Liver (tissue), 3 donors: ENCODE measurements at regions not wholly inside any gene's neighbourhood (a gene's known extent, or its start where the extent isn't known, plus 50 kb on each side); places are given as distances from the start of the nearest gene placed in this dataset.

Experiments
- FOXA1 ChIP-seq: IDR thresholded peaks from 2 replicates; pipeline ENCODE4 v1.6.1; 2016; ENCODE audit warnings: antibody characterized with exemption
- JUND ChIP-seq, 2 donors: IDR thresholded peaks; 2 replicates each; pipeline ENCODE4 v1.6.1; 2016; ENCODE audit warnings: antibody characterized with exemption in 2 of 2
- SP1 ChIP-seq: IDR thresholded peaks from 2 replicates; pipeline ENCODE4 v1.6.1; 2018; ENCODE audit warnings: antibody characterized with exemption, mild to moderate bottlenecking
- TF ChIP-seq, protein P1 (sequence below): IDR thresholded peaks from 2 replicates; pipeline ENCODE4 v1.6.1; 2016; ENCODE audit warnings: antibody characterized with exemption, mild to moderate bottlenecking
- TF ChIP-seq, protein P2 (sequence below): fragments of 150-350 bp; IDR thresholded peaks from 2 replicates; pipeline ENCODE4 v1.5.1; 2017; ENCODE audit warnings: improper control_type of control experiment, low read depth, low read length; ENCODE audit not compliant: missing input control
- donor health status: healthy.
- donor health status: healthy.

DNA sequence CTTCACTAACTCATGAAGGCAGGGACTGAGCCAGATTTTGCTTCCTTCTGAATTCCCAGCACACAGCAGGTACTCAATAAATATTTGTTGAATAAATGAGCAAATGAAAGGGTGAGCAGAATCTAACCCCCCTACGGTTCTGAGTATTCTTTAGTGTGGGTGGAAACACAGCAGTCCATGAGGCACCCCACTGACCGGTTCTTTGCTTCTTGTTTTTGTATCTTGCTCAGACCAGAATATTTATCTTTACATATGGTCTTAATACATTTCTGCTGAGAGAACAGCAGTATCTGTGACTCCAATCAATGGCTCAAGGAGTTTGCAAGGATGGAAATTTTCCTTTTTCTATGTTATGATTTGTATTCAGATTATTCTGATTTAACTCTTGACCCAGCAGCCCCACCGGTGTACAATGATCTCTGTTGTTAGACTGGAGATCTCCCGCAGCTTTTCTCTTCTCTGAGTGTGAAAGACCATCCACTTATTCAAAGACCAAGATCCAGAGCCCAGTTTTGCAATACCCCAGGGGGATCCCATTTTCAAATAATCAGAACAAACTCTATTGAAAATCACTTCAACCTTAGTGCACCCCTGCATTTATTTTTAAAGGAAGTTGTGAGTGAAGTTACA is 506.5 kb upstream of the TNP1 start:
- TF ChIP-seq SP1 (no peak), JUND (IDR thresholded peaks at IDR 0.05) (no peak), FOXA1 (no peak)
- TF ChIP-seq, protein P1, sequence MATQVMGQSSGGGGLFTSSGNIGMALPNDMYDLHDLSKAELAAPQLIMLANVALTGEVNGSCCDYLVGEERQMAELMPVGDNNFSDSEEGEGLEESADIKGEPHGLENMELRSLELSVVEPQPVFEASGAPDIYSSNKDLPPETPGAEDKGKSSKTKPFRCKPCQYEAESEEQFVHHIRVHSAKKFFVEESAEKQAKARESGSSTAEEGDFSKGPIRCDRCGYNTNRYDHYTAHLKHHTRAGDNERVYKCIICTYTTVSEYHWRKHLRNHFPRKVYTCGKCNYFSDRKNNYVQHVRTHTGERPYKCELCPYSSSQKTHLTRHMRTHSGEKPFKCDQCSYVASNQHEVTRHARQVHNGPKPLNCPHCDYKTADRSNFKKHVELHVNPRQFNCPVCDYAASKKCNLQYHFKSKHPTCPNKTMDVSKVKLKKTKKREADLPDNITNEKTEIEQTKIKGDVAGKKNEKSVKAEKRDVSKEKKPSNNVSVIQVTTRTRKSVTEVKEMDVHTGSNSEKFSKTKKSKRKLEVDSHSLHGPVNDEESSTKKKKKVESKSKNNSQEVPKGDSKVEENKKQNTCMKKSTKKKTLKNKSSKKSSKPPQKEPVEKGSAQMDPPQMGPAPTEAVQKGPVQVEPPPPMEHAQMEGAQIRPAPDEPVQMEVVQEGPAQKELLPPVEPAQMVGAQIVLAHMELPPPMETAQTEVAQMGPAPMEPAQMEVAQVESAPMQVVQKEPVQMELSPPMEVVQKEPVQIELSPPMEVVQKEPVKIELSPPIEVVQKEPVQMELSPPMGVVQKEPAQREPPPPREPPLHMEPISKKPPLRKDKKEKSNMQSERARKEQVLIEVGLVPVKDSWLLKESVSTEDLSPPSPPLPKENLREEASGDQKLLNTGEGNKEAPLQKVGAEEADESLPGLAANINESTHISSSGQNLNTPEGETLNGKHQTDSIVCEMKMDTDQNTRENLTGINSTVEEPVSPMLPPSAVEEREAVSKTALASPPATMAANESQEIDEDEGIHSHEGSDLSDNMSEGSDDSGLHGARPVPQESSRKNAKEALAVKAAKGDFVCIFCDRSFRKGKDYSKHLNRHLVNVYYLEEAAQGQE, result no peak
- TF ChIP-seq, protein P2, sequence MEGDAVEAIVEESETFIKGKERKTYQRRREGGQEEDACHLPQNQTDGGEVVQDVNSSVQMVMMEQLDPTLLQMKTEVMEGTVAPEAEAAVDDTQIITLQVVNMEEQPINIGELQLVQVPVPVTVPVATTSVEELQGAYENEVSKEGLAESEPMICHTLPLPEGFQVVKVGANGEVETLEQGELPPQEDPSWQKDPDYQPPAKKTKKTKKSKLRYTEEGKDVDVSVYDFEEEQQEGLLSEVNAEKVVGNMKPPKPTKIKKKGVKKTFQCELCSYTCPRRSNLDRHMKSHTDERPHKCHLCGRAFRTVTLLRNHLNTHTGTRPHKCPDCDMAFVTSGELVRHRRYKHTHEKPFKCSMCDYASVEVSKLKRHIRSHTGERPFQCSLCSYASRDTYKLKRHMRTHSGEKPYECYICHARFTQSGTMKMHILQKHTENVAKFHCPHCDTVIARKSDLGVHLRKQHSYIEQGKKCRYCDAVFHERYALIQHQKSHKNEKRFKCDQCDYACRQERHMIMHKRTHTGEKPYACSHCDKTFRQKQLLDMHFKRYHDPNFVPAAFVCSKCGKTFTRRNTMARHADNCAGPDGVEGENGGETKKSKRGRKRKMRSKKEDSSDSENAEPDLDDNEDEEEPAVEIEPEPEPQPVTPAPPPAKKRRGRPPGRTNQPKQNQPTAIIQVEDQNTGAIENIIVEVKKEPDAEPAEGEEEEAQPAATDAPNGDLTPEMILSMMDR, result no peak
